ENCODE measurements at regions not wholly inside any gene's neighbourhood (a gene's known extent, or its start where the extent isn't known, plus 50 kb on each side); places are given as distances from the start of the nearest gene placed in this dataset.

GRCh38 chr4:151565583-151565982 is 156.6 kb downstream of the FHIP1A start:
- in situ Hi-C loops (cut with HindIII; ENCODE audit: low sequenced_read_pairs) = no loop called here
- no peak for DNase-seq (ENCODE audit: low read depth, low spot score)
- TF ChIP-seq, protein P1, sequence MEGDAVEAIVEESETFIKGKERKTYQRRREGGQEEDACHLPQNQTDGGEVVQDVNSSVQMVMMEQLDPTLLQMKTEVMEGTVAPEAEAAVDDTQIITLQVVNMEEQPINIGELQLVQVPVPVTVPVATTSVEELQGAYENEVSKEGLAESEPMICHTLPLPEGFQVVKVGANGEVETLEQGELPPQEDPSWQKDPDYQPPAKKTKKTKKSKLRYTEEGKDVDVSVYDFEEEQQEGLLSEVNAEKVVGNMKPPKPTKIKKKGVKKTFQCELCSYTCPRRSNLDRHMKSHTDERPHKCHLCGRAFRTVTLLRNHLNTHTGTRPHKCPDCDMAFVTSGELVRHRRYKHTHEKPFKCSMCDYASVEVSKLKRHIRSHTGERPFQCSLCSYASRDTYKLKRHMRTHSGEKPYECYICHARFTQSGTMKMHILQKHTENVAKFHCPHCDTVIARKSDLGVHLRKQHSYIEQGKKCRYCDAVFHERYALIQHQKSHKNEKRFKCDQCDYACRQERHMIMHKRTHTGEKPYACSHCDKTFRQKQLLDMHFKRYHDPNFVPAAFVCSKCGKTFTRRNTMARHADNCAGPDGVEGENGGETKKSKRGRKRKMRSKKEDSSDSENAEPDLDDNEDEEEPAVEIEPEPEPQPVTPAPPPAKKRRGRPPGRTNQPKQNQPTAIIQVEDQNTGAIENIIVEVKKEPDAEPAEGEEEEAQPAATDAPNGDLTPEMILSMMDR (IDR thresholded peaks at IDR 0.05; ENCODE audit: low read depth, low read length) = no peak
- H3K4me3 ChIP-seq (ENCODE audit: low read depth, low read length) = no peak overlapping the region

DNA sequence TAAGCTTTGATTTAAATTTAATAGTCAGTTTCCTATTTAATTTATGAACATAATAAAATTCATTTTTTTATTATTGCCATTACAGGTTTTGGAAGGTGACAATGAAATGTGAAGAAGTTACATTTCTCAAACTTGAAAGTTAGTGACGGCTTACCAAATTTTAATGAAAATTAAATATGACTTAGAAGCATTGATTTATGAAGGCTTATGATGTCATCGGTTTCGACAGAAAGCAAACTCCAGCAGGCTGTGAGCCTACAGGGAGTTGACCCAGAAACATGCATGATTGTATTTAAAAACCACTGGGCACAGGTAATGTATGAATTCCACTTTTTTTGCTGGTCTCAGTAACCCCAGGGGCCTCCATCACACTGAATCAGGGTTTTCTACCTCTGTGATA is 157.1 kb downstream of the FHIP1A start:
- no peak for DNase-seq (ENCODE audit: low read depth, low spot score)
- in situ Hi-C loops (cut with HindIII; ENCODE audit: low sequenced_read_pairs) = no loop called here
- H3K4me3 ChIP-seq (ENCODE audit: low read depth, low read length) = no peak overlapping the region
- TF ChIP-seq, protein P1 (IDR thresholded peaks at IDR 0.05; ENCODE audit: low read depth, low read length) = no peak

GRCh38 chr4:151567056-151567455 is 158.1 kb downstream of the FHIP1A start:
- no peak for DNase-seq (ENCODE audit: low read depth, low spot score)
- no peak overlapping the region for H3K4me3 ChIP-seq (ENCODE audit: low read depth, low read length)
- in situ Hi-C loops (cut with HindIII; ENCODE audit: low sequenced_read_pairs) = no loop called here
- TF ChIP-seq, protein P1 (IDR thresholded peaks at IDR 0.05; ENCODE audit: low read depth, low read length) = no peak

- in situ Hi-C loops (cut with HindIII; ENCODE audit: low sequenced_read_pairs) = no loop called here
- H3K4me3 ChIP-seq (ENCODE audit: low read depth, low read length) = no peak overlapping the region
- TF ChIP-seq, protein P1 (IDR thresholded peaks at IDR 0.05; ENCODE audit: low read depth, low read length) = no peak
- DNase-seq (ENCODE audit: low read depth, low spot score) = no peak
These were observed 160.0 kb downstream of the FHIP1A start for GRCh38 chr4:151568966-151569365.

DNA sequence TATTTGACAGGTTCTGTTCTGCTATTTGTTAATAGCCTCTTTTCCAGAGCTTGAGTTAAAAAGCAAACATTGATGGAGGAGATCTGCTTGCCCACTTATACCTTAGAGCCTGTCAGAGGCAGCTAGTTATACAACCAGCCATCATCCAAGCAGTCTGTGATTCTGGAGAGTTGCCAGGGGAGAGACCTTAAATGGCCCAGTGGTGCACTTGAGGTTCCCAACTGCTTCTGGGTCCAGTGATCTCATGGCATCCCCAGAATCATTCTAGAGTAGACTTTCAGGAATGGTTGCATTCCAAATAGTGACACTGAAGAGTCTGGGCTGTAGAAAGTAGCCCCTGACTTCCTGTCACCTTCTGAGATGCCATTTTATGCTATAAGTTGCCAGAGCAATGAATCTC is 160.7 kb downstream of the FHIP1A start:
- in situ Hi-C loops (cut with HindIII; ENCODE audit: low sequenced_read_pairs) = no loop called here
- no peak overlapping the region for H3K4me3 ChIP-seq (ENCODE audit: low read depth, low read length)
- no peak for DNase-seq (ENCODE audit: low read depth, low spot score)
- TF ChIP-seq, protein P1 (IDR thresholded peaks at IDR 0.05; ENCODE audit: low read depth, low read length) = no peak

DNA sequence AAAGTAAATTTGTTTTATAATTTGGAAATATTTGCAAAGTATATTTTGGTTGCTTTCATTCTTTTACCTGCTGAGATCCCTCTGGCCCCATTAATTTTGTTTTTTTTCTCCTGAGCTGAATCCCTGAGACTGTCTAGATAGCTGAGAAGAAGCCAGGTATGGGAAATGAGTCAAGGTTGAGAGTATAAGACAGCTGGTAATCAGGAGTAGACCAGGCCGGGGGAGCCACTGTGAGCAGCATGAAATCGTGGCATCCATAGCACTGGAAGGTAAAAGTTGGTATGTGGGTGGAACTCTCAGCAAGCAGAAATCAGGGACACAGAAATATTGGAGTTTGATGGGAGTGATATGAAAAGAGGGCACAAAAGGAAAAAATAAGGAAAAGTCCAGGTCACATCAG is 164.5 kb downstream of the FHIP1A start:
- no peak overlapping the region for H3K4me3 ChIP-seq (ENCODE audit: low read depth, low read length)
- in situ Hi-C loops (cut with HindIII; ENCODE audit: low sequenced_read_pairs) = no loop called here
- TF ChIP-seq, protein P1 (IDR thresholded peaks at IDR 0.05; ENCODE audit: low read depth, low read length) = no peak
- no peak for DNase-seq (ENCODE audit: low read depth, low spot score)

GRCh38 chr4:151573945-151574344 is 165.0 kb downstream of the FHIP1A start:
- DNase-seq (ENCODE audit: low read depth, low spot score) = no peak
- in situ Hi-C loops (cut with HindIII; ENCODE audit: low sequenced_read_pairs) = no loop called here
- H3K4me3 ChIP-seq (ENCODE audit: low read depth, low read length) = no peak overlapping the region
- TF ChIP-seq, protein P1 (IDR thresholded peaks at IDR 0.05; ENCODE audit: low read depth, low read length) = no peak
